Lower leg skin (tissue), 4 donors: ENCODE measurements at regions not wholly inside any gene's neighbourhood (a gene's known extent, or its start where the extent isn't known, plus 50 kb on each side); places are given as distances from the start of the nearest gene placed in this dataset.
A peak's percentile ranks its signal among the peaks of the same experiment; 100 is the strongest.

Experiments used
- DNase-seq, 2 donors: peaks; one replicate each; pipeline ENCODE4 v3.0.0-alpha.2; 2019; ENCODE audit warnings: low spot score in 2 of 2
- H3K4me3 ChIP-seq: fragments of 200-600 bp; sonication (generic); 2 replicates; pipeline ENCODE4 v1.5.1; 2017; ENCODE audit warnings: mild to moderate bottlenecking, low read depth; ENCODE audit not compliant: poor library complexity, severe bottlenecking
- CTCF ChIP-seq, 3 donors: fragments of 450-650 bp; IDR thresholded peaks; one replicate each; pipeline ENCODE4 v1.5.1; 2016; ENCODE audit warnings: antibody characterized with exemption in 3 of 3, mild to moderate bottlenecking in 3 of 3, moderate library complexity in 2 of 3
- POLR2A ChIP-seq, 2 donors: fragments of 450-650 bp; IDR thresholded peaks; one replicate each; pipeline ENCODE4 v1.6.1; 2016 to 2017; ENCODE audit warnings: antibody characterized with exemption in 2 of 2, mild to moderate bottlenecking in 1 of 2, moderate library complexity in 1 of 2
- WGBS, 2 donors: methylation state at CpG; one replicate each; pipeline ENCODE4 v1.1.5; 2018; 5-methylcytosine and 5-hydroxymethylcytosine counted together
- intact Hi-C: fragments of 100-400 bp; cut with DNase I; formaldehyde crosslinking; loops from one replicate; pipeline ENCODE4 v1.15.0; 2023; ENCODE audit warnings: low total_unique reads

- WGBS, 2 donors = 73 to 76% methylated on average over 12 of the region's 12 CpGs
- intact Hi-C loops = no loop called here
- no peak for DNase-seq
- no peak overlapping the region for H3K4me3 ChIP-seq
- no peak for TF ChIP-seq POLR2A (IDR thresholded peaks at IDR 0.05)
- TF ChIP-seq CTCF (IDR thresholded peaks at IDR 0.05) = no peak
These were observed 94.0 kb upstream of the RALGAPA2 start for GRCh38 chr20:20806121-20807095.

- no peak for DNase-seq
- TF ChIP-seq CTCF (IDR thresholded peaks at IDR 0.05) = no peak
- TF ChIP-seq POLR2A (IDR thresholded peaks at IDR 0.05) = no peak
- no peak overlapping the region for H3K4me3 ChIP-seq
- 94 to 95% methylated on average over 3 of the region's 3 CpGs for WGBS, 2 donors
- intact Hi-C loops = no loop called here
These were observed 90.6 kb upstream of the RALGAPA2 start for GRCh38 chr20:20803011-20803410.

- TF ChIP-seq CTCF (IDR thresholded peaks at IDR 0.05) (no peak), POLR2A (IDR thresholded peaks at IDR 0.05) (no peak)
- no peak for DNase-seq
- H3K4me3 ChIP-seq = no peak overlapping the region
- intact Hi-C loops = no loop called here
- WGBS, 2 donors = 84 to 87% methylated on average over 3 of the region's 3 CpGs
These were observed 89.9 kb upstream of the RALGAPA2 start for GRCh38 chr20:20802328-20802727.

- H3K4me3 ChIP-seq = no peak overlapping the region
- WGBS, 2 donors = 91% methylated on average over 6 of the region's 6 CpGs
- intact Hi-C loops = no loop called here
- TF ChIP-seq POLR2A (IDR thresholded peaks at IDR 0.05) = no peak
- DNase-seq = peak in 1 of 2 donors; percentile 43
These were observed 87.4 kb upstream of the RALGAPA2 start for GRCh38 chr20:20799716-20800312.

- 61 to 69% methylated on average over 14 of the region's 14 CpGs for WGBS, 2 donors
- no peak for TF ChIP-seq POLR2A (IDR thresholded peaks at IDR 0.05)
- TF ChIP-seq CTCF (IDR thresholded peaks at IDR 0.05) = no peak
- intact Hi-C loops = no loop called here
These were observed 85.3 kb upstream of the RALGAPA2 start for GRCh38 chr20:20797521-20798310.

More at GRCh38 chr20:20797521-20798310, 85.3 kb upstream of the RALGAPA2 start:
- peak in 1 of 2 donors; percentile 81 for DNase-seq
- no peak overlapping the region for H3K4me3 ChIP-seq
